ENCODE measurements at regions not wholly inside any gene's neighbourhood (a gene's known extent, or its start where the extent isn't known, plus 50 kb on each side); places are given as distances from the start of the nearest gene placed in this dataset.

DNA sequence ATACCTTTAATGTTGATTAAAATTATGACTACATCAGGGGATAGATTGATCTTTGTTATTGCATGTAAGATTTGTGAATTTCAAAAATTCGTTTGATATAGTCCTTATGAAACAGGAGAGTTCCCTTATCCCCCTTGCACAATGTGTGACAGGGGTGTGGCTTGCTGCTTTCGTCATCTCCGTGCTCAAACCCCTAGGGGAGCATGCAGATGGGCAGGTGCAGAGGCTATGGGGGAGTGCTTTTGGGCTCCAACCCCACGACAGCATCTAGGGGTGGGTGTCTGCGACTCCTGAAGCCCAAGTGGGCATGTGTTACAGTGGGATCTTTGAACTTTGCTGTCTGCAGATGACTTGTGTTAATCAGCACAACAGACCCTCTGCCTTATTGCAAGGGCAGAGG is 360.1 kb upstream of the GOLIM4 start:
- DNase-seq = no peak
- H3K36me3 ChIP-seq (ENCODE audit: control insufficient read depth, insufficient read depth, low read length) = no peaks in the 10 kb centered on the region
- H3K27ac ChIP-seq (ENCODE audit: low read length) = no peak overlapping the region
- H3K27me3 ChIP-seq (ENCODE audit: control insufficient read depth, insufficient read depth, low read length) = no peaks in the 10 kb centered on the region
- H3K9me3 ChIP-seq (ENCODE audit: control insufficient read depth, low read depth, low read length) = no peaks in the 10 kb centered on the region
- H3K4me3 ChIP-seq (ENCODE audit: low read length) = no peak overlapping the region
- no CpG with 5 or more reads among the region's 5 CpGs for WGBS (ENCODE audit: insufficient coverage, low lambda C conversion rate)
- no peaks in the 10 kb centered on the region for H3K4me1 ChIP-seq (ENCODE audit: control insufficient read depth, insufficient read depth, low read length)

DNA sequence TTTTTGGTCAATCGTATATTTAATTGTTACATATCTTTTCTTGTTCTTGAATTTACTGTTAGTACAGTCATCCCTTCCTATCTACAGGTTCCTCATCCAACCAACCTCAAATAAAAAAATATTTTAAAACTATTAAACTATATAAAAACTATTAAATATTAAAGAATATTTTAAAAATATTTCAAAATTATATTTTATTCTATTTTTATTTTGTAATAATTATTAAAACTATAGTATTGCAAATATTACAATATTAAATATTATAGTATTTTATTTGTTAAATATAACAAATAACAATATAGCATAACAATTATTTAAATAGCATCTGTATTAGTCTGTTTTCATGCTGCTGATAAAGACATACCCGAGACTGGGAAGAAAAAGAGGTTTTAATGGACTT is 357.9 kb upstream of the GOLIM4 start:
- Histone ChIP-seq H3K27me3 (ENCODE audit: control insufficient read depth, insufficient read depth, low read length) (no peaks in the 10 kb centered on the region), H3K27ac (ENCODE audit: low read length) (no peak overlapping the region), H3K36me3 (ENCODE audit: control insufficient read depth, insufficient read depth, low read length) (no peaks in the 10 kb centered on the region), H3K9me3 (ENCODE audit: control insufficient read depth, low read depth, low read length) (no peaks in the 10 kb centered on the region), H3K4me3 (ENCODE audit: low read length) (no peak overlapping the region), H3K4me1 (ENCODE audit: control insufficient read depth, insufficient read depth, low read length) (no peaks in the 10 kb centered on the region)
- 100% methylated on average over 1 of the region's 2 CpGs for WGBS (ENCODE audit: insufficient coverage, low lambda C conversion rate)
- DNase-seq = no peak

DNA sequence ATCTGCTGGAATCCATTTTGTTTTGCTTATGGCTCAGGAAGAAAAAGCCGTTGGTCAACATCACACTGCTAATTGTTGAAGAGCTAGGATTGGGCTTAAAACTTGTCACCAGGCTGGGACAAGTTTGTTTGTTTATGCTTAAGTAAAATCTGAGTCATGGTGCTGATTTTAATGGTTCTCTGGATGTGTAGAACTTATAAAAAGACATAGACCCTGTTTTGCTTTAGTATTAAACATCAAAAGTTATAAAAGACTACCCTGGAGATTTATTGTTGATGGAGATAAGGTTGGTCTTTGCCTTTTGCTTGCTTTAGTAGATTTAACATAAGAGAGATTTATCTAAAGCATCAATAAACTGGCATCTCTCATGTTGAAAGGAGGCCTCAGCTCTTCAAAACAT is 348.2 kb upstream of the GOLIM4 start:
- no peaks in the 10 kb centered on the region for H3K4me1 ChIP-seq (ENCODE audit: control insufficient read depth, insufficient read depth, low read length)
- H3K27me3 ChIP-seq (ENCODE audit: control insufficient read depth, insufficient read depth, low read length) = no peaks in the 10 kb centered on the region
- H3K27ac ChIP-seq (ENCODE audit: low read length) = no peak overlapping the region
- DNase-seq = no peak
- 67% methylated on average over 1 of the region's 1 CpG for WGBS (ENCODE audit: insufficient coverage, low lambda C conversion rate)
- no peaks in the 10 kb centered on the region for H3K9me3 ChIP-seq (ENCODE audit: control insufficient read depth, low read depth, low read length)
- H3K36me3 ChIP-seq (ENCODE audit: control insufficient read depth, insufficient read depth, low read length) = no peaks in the 10 kb centered on the region
- no peak overlapping the region for H3K4me3 ChIP-seq (ENCODE audit: low read length)

DNA sequence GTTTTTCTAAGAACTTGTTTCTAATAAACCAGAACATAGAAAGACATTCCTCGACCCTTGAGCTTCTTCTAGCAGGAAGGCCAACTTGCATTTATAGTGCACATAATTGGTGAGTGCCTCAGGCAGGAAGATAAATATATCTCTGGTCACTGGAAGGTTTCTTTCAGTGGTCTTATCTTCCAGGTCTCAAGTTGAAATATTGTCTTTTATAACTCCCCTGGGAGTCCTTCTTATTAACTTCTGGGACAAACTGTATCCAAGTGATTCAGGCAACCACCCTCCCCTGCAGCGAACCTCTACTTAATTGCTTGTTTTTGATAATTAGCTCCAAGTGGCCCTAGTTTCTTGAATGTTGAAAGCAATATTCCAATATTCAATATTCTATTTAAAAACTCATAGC is 346.8 kb upstream of the GOLIM4 start:
- DNase-seq = no peak
- no peak overlapping the region for H3K4me3 ChIP-seq (ENCODE audit: low read length)
- H3K36me3 ChIP-seq (ENCODE audit: control insufficient read depth, insufficient read depth, low read length) = no peaks in the 10 kb centered on the region
- WGBS (ENCODE audit: insufficient coverage, low lambda C conversion rate) = 80% methylated on average over 1 of the region's 2 CpGs
- no peaks in the 10 kb centered on the region for H3K9me3 ChIP-seq (ENCODE audit: control insufficient read depth, low read depth, low read length)
- no peaks in the 10 kb centered on the region for H3K27me3 ChIP-seq (ENCODE audit: control insufficient read depth, insufficient read depth, low read length)
- no peak overlapping the region for H3K27ac ChIP-seq (ENCODE audit: low read length)
- no peaks in the 10 kb centered on the region for H3K4me1 ChIP-seq (ENCODE audit: control insufficient read depth, insufficient read depth, low read length)

DNA sequence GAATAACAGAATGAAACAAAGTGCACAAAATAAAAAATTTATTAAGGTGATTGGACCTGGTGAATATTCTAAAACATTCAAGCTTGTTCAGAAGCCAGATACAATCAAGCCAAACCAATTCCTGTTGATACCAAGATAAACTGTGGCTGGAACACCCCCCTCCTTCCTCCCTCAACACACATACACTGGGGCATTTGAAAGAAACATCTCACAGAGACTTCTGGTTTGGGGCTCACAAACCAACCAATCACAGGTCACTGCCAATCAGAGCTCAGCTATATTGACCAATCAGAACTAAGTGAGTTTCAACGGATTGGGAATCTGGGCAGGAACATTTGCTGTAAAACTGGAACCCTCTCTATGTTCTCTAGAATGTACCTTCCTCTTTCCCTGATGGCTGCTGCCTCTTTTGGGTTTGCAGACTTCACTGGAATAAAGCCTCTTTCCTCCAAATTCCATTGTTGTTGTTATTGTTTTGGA is 340.6 kb upstream of the GOLIM4 start:
- Histone ChIP-seq H3K27ac (ENCODE audit: low read length) (no peak overlapping the region), H3K4me3 (ENCODE audit: low read length) (no peak overlapping the region), H3K4me1 (ENCODE audit: control insufficient read depth, insufficient read depth, low read length) (no peaks in the 10 kb centered on the region), H3K36me3 (ENCODE audit: control insufficient read depth, insufficient read depth, low read length) (no peaks in the 10 kb centered on the region), H3K27me3 (ENCODE audit: control insufficient read depth, insufficient read depth, low read length) (no peaks in the 10 kb centered on the region), H3K9me3 (ENCODE audit: control insufficient read depth, low read depth, low read length) (no peaks in the 10 kb centered on the region)
- WGBS (ENCODE audit: insufficient coverage, low lambda C conversion rate) = no CpG with 5 or more reads among the region's 1 CpG
- DNase-seq = no peak

DNA sequence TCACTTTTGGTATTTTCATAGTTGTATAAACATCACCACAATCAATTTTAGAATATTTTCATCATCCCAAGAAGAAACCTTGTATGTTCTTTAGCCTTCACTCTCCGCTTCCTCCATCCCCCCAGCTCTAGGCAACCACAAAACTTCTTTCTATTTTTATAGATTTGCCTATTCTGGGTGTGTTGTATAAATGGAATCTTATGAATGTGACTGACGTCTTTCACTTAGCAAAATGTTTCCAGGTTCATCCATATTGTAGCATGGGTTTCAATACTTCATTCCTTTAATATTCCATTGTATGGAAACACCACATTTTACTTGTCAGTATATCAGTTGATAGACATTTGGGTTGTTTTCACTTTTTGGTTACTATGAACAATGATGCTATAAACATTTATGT is 335.8 kb upstream of the GOLIM4 start:
- H3K36me3 ChIP-seq (ENCODE audit: control insufficient read depth, insufficient read depth, low read length) = no peaks in the 10 kb centered on the region
- no CpG with 5 or more reads among the region's 2 CpGs for WGBS (ENCODE audit: insufficient coverage, low lambda C conversion rate)
- no peak for DNase-seq
- no peaks in the 10 kb centered on the region for H3K9me3 ChIP-seq (ENCODE audit: control insufficient read depth, low read depth, low read length)
- H3K27me3 ChIP-seq (ENCODE audit: control insufficient read depth, insufficient read depth, low read length) = no peaks in the 10 kb centered on the region
- no peaks in the 10 kb centered on the region for H3K4me1 ChIP-seq (ENCODE audit: control insufficient read depth, insufficient read depth, low read length)
- no peak overlapping the region for H3K27ac ChIP-seq (ENCODE audit: low read length)
- no peak overlapping the region for H3K4me3 ChIP-seq (ENCODE audit: low read length)

DNA sequence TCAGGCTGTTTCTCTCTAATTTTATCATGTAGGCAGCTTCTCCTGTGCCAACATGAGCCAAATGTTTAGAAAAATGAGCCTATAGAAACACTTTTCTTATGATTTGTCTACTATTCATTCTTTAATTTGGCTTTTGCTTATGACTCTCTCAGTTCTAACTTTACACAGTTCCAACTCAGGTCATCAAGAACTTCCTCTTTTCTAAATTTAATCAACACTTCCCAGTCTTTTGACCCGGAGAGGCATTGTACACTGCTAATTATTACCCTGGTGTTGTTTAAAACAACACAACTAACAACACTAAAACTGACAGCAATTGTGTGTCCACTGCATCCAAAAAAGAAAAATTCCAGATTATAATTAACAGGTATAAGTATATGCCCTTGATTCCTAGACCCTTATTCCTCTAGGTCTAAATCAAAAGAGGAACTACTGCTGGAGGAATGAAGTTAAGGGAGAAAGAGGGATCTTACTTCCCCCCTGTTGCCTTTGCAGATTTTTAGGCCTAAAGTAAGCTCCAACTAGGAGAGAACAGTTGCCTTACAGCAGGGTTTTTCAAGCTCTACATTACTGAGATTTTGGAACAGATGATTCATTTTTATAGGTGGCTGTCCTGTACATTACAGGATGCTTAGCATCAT is 332.2 kb upstream of the GOLIM4 start:
- Histone ChIP-seq H3K27me3 (ENCODE audit: control insufficient read depth, insufficient read depth, low read length) (no peaks in the 10 kb centered on the region), H3K4me3 (ENCODE audit: low read length) (no peak overlapping the region), H3K27ac (ENCODE audit: low read length) (no peak overlapping the region), H3K36me3 (ENCODE audit: control insufficient read depth, insufficient read depth, low read length) (no peaks in the 10 kb centered on the region), H3K9me3 (ENCODE audit: control insufficient read depth, low read depth, low read length) (no peaks in the 10 kb centered on the region), H3K4me1 (ENCODE audit: control insufficient read depth, insufficient read depth, low read length) (no peaks in the 10 kb centered on the region)
- DNase-seq = no peak
- WGBS (ENCODE audit: insufficient coverage, low lambda C conversion rate) = 71% methylated on average over 1 of the region's 1 CpG

DNA sequence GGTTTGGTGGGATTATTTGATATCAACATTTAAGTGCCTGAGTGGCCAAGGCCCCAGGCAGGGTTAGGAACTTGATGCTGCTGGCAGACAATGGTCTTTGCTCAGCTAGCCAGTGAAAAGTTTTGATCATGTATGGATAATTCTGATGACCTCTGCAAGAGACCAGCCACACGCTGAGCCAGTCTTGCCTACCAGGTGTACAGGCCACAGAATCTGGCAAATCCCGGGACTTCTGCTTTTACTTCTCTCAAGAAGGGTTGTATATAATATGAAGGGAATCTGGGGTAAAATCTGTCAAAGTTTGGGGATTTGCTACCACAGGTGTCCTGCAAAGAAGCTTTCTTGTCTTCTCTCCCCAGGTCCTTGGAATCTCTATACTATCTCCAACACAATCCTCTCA is 331.4 kb upstream of the GOLIM4 start:
- no peak for DNase-seq
- no peaks in the 10 kb centered on the region for H3K4me1 ChIP-seq (ENCODE audit: control insufficient read depth, insufficient read depth, low read length)

DNA sequence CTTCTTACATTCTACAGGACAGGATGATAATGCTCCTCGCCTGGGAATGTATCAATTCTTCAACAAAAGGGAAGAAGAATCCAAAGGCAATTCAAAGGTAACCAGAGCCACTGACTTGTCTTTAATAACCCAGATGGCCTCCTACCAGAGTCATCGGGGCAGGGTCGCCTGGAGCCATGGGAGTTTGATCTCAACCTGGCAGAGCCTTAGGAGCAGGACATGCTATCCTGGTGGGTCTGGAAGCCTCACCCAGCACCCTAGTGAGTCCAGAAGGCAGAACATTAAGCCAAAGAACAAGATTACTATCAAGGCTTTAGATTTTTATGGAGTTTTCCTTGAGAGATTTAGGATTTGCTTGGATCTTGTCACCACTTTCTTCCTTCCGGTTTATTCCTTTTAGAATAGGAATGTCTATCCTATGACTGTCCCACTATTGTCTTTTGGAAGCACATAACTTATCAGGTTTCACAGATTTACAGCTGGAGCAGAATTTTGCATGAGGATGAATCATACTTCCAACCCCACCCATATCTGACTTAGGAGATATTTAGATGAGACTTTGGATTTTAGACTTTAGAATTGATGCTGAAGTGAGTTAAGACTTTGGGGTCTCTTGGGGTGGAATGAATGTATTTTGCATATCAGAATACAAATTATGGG is 330.3 kb upstream of the GOLIM4 start:
- DNase-seq = no peak
- WGBS (ENCODE audit: insufficient coverage, low lambda C conversion rate) = no CpG with 5 or more reads among the region's 4 CpGs
- no peaks in the 10 kb centered on the region for H3K36me3 ChIP-seq (ENCODE audit: control insufficient read depth, insufficient read depth, low read length)
- no peaks in the 10 kb centered on the region for H3K27me3 ChIP-seq (ENCODE audit: control insufficient read depth, insufficient read depth, low read length)
- no peaks in the 10 kb centered on the region for H3K9me3 ChIP-seq (ENCODE audit: control insufficient read depth, low read depth, low read length)
- no peak overlapping the region for H3K27ac ChIP-seq (ENCODE audit: low read length)
- H3K4me1 ChIP-seq (ENCODE audit: control insufficient read depth, insufficient read depth, low read length) = no peaks in the 10 kb centered on the region
- no peak overlapping the region for H3K4me3 ChIP-seq (ENCODE audit: low read length)

More for the DNA sequence above, 331.4 kb upstream of the GOLIM4 start:
- H3K27ac ChIP-seq (ENCODE audit: low read length) = no peak overlapping the region
- H3K4me3 ChIP-seq (ENCODE audit: low read length) = no peak overlapping the region
- H3K9me3 ChIP-seq (ENCODE audit: control insufficient read depth, low read depth, low read length) = no peaks in the 10 kb centered on the region
- no CpG with 5 or more reads among the region's 2 CpGs for WGBS (ENCODE audit: insufficient coverage, low lambda C conversion rate)
- H3K36me3 ChIP-seq (ENCODE audit: control insufficient read depth, insufficient read depth, low read length) = no peaks in the 10 kb centered on the region
- H3K27me3 ChIP-seq (ENCODE audit: control insufficient read depth, insufficient read depth, low read length) = no peaks in the 10 kb centered on the region

DNA sequence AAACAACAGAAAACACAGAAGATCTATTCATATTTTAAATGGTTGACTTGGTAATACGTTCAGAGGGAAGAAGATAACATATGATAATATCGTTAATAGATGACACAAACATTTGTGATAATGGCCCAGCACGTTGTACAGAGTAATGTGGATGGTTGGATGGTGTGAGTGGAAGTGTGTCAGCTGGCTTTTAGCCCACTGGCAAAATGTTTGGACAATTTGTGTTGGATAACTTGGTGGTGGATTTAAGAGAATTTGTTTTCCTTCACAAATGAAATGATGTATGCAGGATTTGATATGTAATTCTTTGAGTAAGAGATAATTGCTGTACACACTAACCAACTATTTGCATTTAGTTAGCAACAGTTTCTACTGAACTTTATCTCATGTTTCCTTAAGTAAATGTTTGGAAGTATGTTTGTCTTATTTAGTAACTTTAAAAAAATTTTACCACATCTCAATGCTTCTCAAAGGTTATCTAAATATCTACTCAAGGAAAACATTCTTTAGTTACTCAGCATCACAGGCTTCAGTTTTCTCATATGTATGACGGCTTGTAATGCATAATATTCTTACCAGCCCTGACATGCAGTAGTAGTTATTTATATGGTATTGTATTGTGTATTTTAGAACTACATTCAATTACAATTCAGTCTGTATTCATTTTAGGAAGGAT is 328.5 kb upstream of the GOLIM4 start:
- Histone ChIP-seq H3K27ac (ENCODE audit: low read length) (no peak overlapping the region), H3K36me3 (ENCODE audit: control insufficient read depth, insufficient read depth, low read length) (no peaks in the 10 kb centered on the region), H3K9me3 (ENCODE audit: control insufficient read depth, low read depth, low read length) (no peaks in the 10 kb centered on the region), H3K4me1 (ENCODE audit: control insufficient read depth, insufficient read depth, low read length) (no peaks in the 10 kb centered on the region), H3K4me3 (ENCODE audit: low read length) (no peak overlapping the region), H3K27me3 (ENCODE audit: control insufficient read depth, insufficient read depth, low read length) (no peaks in the 10 kb centered on the region)
- WGBS (ENCODE audit: insufficient coverage, low lambda C conversion rate) = 60% methylated on average over 1 of the region's 4 CpGs
- DNase-seq = no peak

All from large intestine (tissue), 3 donors.